Neural cell (in vitro differentiated cells): ENCODE measurements at regions not wholly inside any gene's neighbourhood (a gene's known extent, or its start where the extent isn't known, plus 50 kb on each side); places are given as distances from the start of the nearest gene placed in this dataset.

Experiments used
- H2AFZ ChIP-seq: fragments of 200-600, 300-800 bp; sonication (generic), shearing (Covaris generic); 2 replicates; pipeline ENCODE4 v1.6.0; 2014; ENCODE audit warnings: low read depth, mild to moderate bottlenecking, antibody characterized with exemption, low read length, moderate library complexity
- H3F3A ChIP-seq: fragments of 200-600 bp; shearing (Covaris generic); 2 replicates; pipeline ENCODE4 v1.6.1; 2016; ENCODE audit warnings: mild to moderate bottlenecking, moderate library complexity, mixed read lengths, antibody characterized with exemption, low read length; ENCODE audit not compliant: insufficient read depth, poor library complexity, severe bottlenecking
- H3K27ac ChIP-seq: fragments of 200-600, 300-800 bp; sonication (generic), shearing (Covaris generic); 2 replicates; pipeline ENCODE4 v1.5.1; 2014; ENCODE audit warnings: mild to moderate bottlenecking, low read length, moderate library complexity
- H3K27me3 ChIP-seq: fragments of 300-800, 200-600 bp; sonication (generic), shearing (Covaris generic); 2 replicates; pipeline ENCODE4 v1.6.0; 2014; ENCODE audit warnings: mild to moderate bottlenecking, low read depth, low read length, moderate library complexity; ENCODE audit not compliant: insufficient read depth
- H3K36me3 ChIP-seq: fragments of 300-800, 200-600 bp; sonication (generic), shearing (Covaris generic); 2 replicates; pipeline ENCODE4 v1.5.1; 2014; ENCODE audit warnings: mild to moderate bottlenecking, antibody characterized with exemption, low read length, moderate library complexity; ENCODE audit not compliant: insufficient read depth
- H3K4me2 ChIP-seq: fragments of 300-800, 200-600 bp; sonication (generic), shearing (Covaris generic); 2 replicates; pipeline ENCODE4 v1.6.0; 2014; ENCODE audit warnings: mild to moderate bottlenecking, low read length
- H3K4me3 ChIP-seq: fragments of 300-800, 200-600 bp; sonication (generic), shearing (Covaris generic); 2 replicates; pipeline ENCODE4 v1.5.1; 2014; ENCODE audit warnings: mild to moderate bottlenecking, low read length, moderate library complexity
- H3K79me2 ChIP-seq: fragments of 200-600 bp; shearing (Covaris generic); replicated peaks from 2 replicates; pipeline ENCODE4 v1.6.0; 2014; ENCODE audit warnings: mild to moderate bottlenecking, low read length, moderate library complexity; ENCODE audit not compliant: insufficient read depth
- H3K9ac ChIP-seq: fragments of 300-800, 200-600 bp; sonication (generic), shearing (Covaris generic); 2 replicates; pipeline ENCODE4 v1.6.1; 2016; ENCODE audit warnings: mild to moderate bottlenecking, low read length, mixed read lengths
- H3K9me2 ChIP-seq: fragments of 200-600 bp; shearing (Covaris generic); 2 replicates; pipeline ENCODE4 v1.6.1; 2016; ENCODE audit warnings: mild to moderate bottlenecking, low read length, mixed read lengths; ENCODE audit not compliant: insufficient read depth
- H3K9me3 ChIP-seq: fragments of 200-600, 300-800 bp; sonication (generic), shearing (Covaris generic); 2 replicates; pipeline ENCODE4 v1.6.1; 2016; ENCODE audit warnings: mild to moderate bottlenecking, mixed run types, low read length, moderate library complexity, mixed read lengths
- H4K20me1 ChIP-seq: fragments of 200-600 bp; shearing (Covaris generic); 2 replicates; pipeline ENCODE4 v1.6.1; 2016; ENCODE audit warnings: mild to moderate bottlenecking, mixed run types; ENCODE audit not compliant: insufficient read depth
- EP300 ChIP-seq: fragments of 450-650 bp; conservative IDR thresholded peaks from 2 replicates; pipeline ENCODE4 v1.6.1; 2014; ENCODE audit warnings: antibody characterized with exemption, mild to moderate bottlenecking, moderate library complexity; ENCODE audit not compliant: poor library complexity, severe bottlenecking
- EZH2 ChIP-seq: fragments of 200-600, 300-800 bp; shearing (Covaris generic), sonication (generic); IDR thresholded peaks from 2 replicates; pipeline ENCODE4 v1.6.1; 2014; ENCODE audit warnings: antibody characterized with exemption, low read length, borderline replicate concordance, mild to moderate bottlenecking; ENCODE audit not compliant: insufficient read depth, poor library complexity, severe bottlenecking
- MXI1 ChIP-seq: fragments of 450-650 bp; conservative IDR thresholded peaks from 2 replicates; pipeline ENCODE4 v1.6.1; 2014; ENCODE audit warnings: antibody characterized with exemption, mild to moderate bottlenecking; ENCODE audit not compliant: poor library complexity, severe bottlenecking
- POLR2AphosphoS5 ChIP-seq: IDR thresholded peaks from 2 replicates; pipeline ENCODE4 v1.6.1; 2012
- RAD21 ChIP-seq: fragments of 450-650 bp; conservative IDR thresholded peaks from 2 replicates; pipeline ENCODE4 v1.6.1; 2014; ENCODE audit warnings: antibody characterized with exemption, mild to moderate bottlenecking, moderate library complexity
- SMC3 ChIP-seq: fragments of 450-650 bp; conservative IDR thresholded peaks from 2 replicates; pipeline ENCODE4 v1.6.1; 2014; ENCODE audit warnings: antibody characterized with exemption, mild to moderate bottlenecking, moderate library complexity; ENCODE audit not compliant: poor library complexity
- TAF1 ChIP-seq: IDR thresholded peaks from 2 replicates; pipeline ENCODE4 v1.6.1; 2012; ENCODE audit warnings: low read depth
- TF ChIP-seq, protein P1 (sequence below): IDR thresholded peaks from 2 replicates; pipeline ENCODE4 v1.6.1; 2012; ENCODE audit warnings: borderline replicate concordance
- TF ChIP-seq, protein P2 (sequence below): fragments of 450-650 bp; IDR thresholded peaks from 2 replicates; pipeline ENCODE4 v1.5.1; 2014; ENCODE audit warnings: antibody characterized with exemption, mild to moderate bottlenecking, moderate library complexity; ENCODE audit not compliant: poor library complexity, severe bottlenecking

DNA sequence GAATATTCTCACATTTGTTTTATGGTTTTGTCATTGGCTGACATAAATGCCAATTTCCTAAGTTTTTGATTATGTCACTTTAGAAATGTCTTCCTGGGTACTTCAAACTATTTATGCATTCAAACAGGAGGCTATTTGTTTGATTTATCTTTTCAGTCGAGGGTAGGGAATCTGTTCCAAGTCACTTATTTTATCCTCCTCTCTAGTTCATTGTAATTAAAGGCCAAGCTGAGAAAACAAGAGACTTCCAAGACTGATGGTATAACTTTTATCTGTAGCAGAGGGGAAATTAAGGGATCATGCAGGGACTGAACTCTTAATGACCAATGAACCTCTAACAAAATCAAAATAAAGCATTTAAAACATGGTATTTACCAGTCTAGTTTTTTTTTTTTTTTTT lies 968.4 kb downstream of the SORCS3 start:
- TF ChIP-seq EZH2 = no peak
- TF ChIP-seq MXI1 = no peak
- TF ChIP-seq TAF1 = no peak
- TF ChIP-seq, protein P1, sequence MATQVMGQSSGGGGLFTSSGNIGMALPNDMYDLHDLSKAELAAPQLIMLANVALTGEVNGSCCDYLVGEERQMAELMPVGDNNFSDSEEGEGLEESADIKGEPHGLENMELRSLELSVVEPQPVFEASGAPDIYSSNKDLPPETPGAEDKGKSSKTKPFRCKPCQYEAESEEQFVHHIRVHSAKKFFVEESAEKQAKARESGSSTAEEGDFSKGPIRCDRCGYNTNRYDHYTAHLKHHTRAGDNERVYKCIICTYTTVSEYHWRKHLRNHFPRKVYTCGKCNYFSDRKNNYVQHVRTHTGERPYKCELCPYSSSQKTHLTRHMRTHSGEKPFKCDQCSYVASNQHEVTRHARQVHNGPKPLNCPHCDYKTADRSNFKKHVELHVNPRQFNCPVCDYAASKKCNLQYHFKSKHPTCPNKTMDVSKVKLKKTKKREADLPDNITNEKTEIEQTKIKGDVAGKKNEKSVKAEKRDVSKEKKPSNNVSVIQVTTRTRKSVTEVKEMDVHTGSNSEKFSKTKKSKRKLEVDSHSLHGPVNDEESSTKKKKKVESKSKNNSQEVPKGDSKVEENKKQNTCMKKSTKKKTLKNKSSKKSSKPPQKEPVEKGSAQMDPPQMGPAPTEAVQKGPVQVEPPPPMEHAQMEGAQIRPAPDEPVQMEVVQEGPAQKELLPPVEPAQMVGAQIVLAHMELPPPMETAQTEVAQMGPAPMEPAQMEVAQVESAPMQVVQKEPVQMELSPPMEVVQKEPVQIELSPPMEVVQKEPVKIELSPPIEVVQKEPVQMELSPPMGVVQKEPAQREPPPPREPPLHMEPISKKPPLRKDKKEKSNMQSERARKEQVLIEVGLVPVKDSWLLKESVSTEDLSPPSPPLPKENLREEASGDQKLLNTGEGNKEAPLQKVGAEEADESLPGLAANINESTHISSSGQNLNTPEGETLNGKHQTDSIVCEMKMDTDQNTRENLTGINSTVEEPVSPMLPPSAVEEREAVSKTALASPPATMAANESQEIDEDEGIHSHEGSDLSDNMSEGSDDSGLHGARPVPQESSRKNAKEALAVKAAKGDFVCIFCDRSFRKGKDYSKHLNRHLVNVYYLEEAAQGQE = no peak
- no peak for TF ChIP-seq EP300
- TF ChIP-seq, protein P2, sequence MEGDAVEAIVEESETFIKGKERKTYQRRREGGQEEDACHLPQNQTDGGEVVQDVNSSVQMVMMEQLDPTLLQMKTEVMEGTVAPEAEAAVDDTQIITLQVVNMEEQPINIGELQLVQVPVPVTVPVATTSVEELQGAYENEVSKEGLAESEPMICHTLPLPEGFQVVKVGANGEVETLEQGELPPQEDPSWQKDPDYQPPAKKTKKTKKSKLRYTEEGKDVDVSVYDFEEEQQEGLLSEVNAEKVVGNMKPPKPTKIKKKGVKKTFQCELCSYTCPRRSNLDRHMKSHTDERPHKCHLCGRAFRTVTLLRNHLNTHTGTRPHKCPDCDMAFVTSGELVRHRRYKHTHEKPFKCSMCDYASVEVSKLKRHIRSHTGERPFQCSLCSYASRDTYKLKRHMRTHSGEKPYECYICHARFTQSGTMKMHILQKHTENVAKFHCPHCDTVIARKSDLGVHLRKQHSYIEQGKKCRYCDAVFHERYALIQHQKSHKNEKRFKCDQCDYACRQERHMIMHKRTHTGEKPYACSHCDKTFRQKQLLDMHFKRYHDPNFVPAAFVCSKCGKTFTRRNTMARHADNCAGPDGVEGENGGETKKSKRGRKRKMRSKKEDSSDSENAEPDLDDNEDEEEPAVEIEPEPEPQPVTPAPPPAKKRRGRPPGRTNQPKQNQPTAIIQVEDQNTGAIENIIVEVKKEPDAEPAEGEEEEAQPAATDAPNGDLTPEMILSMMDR = no peak
- TF ChIP-seq RAD21 = no peak
- no peak for TF ChIP-seq SMC3
- TF ChIP-seq POLR2AphosphoS5 = no peak
- Histone ChIP-seq H3K4me3 (no peak overlapping the region), H3K9me3 (no peaks in the 10 kb centered on the region), H3K79me2 (no peaks in the 10 kb centered on the region), H3K27me3 (no peaks in the 10 kb centered on the region), H3F3A (no peaks in the 10 kb centered on the region), H3K9ac (no peak overlapping the region), H4K20me1 (no peaks in the 10 kb centered on the region), H2AFZ (no peak overlapping the region), H3K4me2 (no peak overlapping the region), H3K36me3 (no peaks in the 10 kb centered on the region), H3K27ac (no peak overlapping the region), H3K9me2 (no peaks in the 10 kb centered on the region)

DNA sequence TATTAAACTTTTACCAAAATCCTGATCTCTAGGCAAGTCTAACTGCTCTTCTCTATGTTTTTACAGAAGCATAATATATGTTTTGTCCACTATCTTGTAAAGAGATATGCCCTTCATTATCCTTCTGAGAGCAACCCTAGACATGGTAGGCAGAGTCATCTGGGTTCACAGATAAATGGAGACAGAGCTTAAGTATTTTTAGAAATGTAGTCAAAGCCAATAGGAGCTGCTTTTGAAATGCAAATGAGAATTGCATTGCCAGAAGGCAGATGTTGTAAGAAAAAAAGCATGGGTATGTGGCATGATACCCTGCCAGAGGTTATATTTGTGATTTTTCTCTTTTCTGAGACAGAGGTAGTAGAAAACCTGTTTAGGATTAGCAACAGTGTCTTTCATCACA lies 964.8 kb downstream of the SORCS3 start:
- no peaks in the 10 kb centered on the region for H4K20me1 ChIP-seq
- no peak overlapping the region for H3K9ac ChIP-seq
- no peak overlapping the region for H3K4me2 ChIP-seq

More for the DNA sequence above, 964.8 kb downstream of the SORCS3 start:
- no peak overlapping the region for H3K27ac ChIP-seq
- no peaks in the 10 kb centered on the region for H3F3A ChIP-seq
- no peak overlapping the region for H3K4me3 ChIP-seq
- H3K9me3 ChIP-seq = no peaks in the 10 kb centered on the region
- H3K27me3 ChIP-seq = no peaks in the 10 kb centered on the region
- no peaks in the 10 kb centered on the region for H3K36me3 ChIP-seq
- H3K9me2 ChIP-seq = no peaks in the 10 kb centered on the region
- H3K79me2 ChIP-seq = no peaks in the 10 kb centered on the region
- no peak overlapping the region for H2AFZ ChIP-seq
- TF ChIP-seq EP300 = no peak
- TF ChIP-seq EZH2 = no peak
- TF ChIP-seq TAF1 = no peak
- TF ChIP-seq, protein P1 = no peak
- TF ChIP-seq MXI1 = no peak
- TF ChIP-seq POLR2AphosphoS5 = no peak
- TF ChIP-seq SMC3 = no peak
- TF ChIP-seq, protein P2 = no peak
- TF ChIP-seq RAD21 = no peak
